ENCODE measurements at regions not wholly inside any gene's neighbourhood (a gene's known extent, or its start where the extent isn't known, plus 50 kb on each side); places are given as distances from the start of the nearest gene placed in this dataset.

GRCh38 chr11:112548641-112549040 lies 288.0 kb upstream of the PLET1 start:
- DNase-seq: no peak

- no peak for DNase-seq
Measured at GRCh38 chr11:112553205-112553731, 292.6 kb upstream of the PLET1 start.

GRCh38 chr11:112554586-112554985 lies 293.9 kb upstream of the PLET1 start:
- no peak for DNase-seq

- peak; percentile 55 for DNase-seq
Measured at GRCh38 chr11:112555491-112556364, 295.1 kb upstream of the PLET1 start.

- DNase-seq: no peak
Measured at GRCh38 chr11:112558691-112559090, 298.0 kb upstream of the PLET1 start.

- no peak for DNase-seq
Measured at GRCh38 chr11:112563808-112564207, 303.1 kb upstream of the PLET1 start.

- no peak for DNase-seq
Measured at GRCh38 chr11:112564228-112564955, 303.7 kb upstream of the PLET1 start.

- DNase-seq: no peak
Measured at GRCh38 chr11:112565551-112565950, 304.9 kb upstream of the PLET1 start.

GRCh38 chr11:112566124-112566523 lies 305.5 kb upstream of the PLET1 start:
- no peak for DNase-seq

GRCh38 chr11:112570333-112570732 lies 309.7 kb upstream of the PLET1 start:
- DNase-seq: no peak

GRCh38 chr11:112579282-112579681 lies 318.6 kb upstream of the PLET1 start:
- no peak for DNase-seq

GRCh38 chr11:112580864-112581263 lies 320.2 kb upstream of the PLET1 start:
- no peak for DNase-seq

GRCh38 chr11:112581747-112582146 lies 321.1 kb upstream of the PLET1 start:
- no peak for DNase-seq

GRCh38 chr11:112582366-112582765 lies 321.7 kb upstream of the PLET1 start:
- no peak for DNase-seq

- DNase-seq: peak; percentile 34
Measured at GRCh38 chr11:112583261-112583893, 322.7 kb upstream of the PLET1 start.

- no peak for DNase-seq
Measured at GRCh38 chr11:112584672-112585071, 324.0 kb upstream of the PLET1 start.

GRCh38 chr11:112587664-112588063 lies 327.0 kb upstream of the PLET1 start:
- no peak for DNase-seq

GRCh38 chr11:112588252-112588694 lies 327.6 kb upstream of the PLET1 start:
- peak; percentile 78 for DNase-seq

GRCh38 chr11:112589155-112589554 lies 328.5 kb upstream of the PLET1 start:
- no peak for DNase-seq

- DNase-seq: no peak
Measured at GRCh38 chr11:112590764-112591163, 330.1 kb upstream of the PLET1 start.

- no peak for DNase-seq
Measured at GRCh38 chr11:112593440-112593839, 332.8 kb upstream of the PLET1 start.

GRCh38 chr11:112596324-112596723 lies 335.7 kb upstream of the PLET1 start:
- DNase-seq: no peak

GRCh38 chr11:112597286-112597790 lies 336.7 kb upstream of the PLET1 start:
- DNase-seq: no peak
